Forelimb muscle (tissue), 1 donor: ENCODE measurements at regions not wholly inside any gene's neighbourhood (a gene's known extent, or its start where the extent isn't known, plus 50 kb on each side); places are given as distances from the start of the nearest gene placed in this dataset.

Source experiments
- DNase-seq: peaks from one replicate; pipeline ENCODE4 v3.0.0-alpha.2; 2013; ENCODE audit warnings: low read depth

DNA sequence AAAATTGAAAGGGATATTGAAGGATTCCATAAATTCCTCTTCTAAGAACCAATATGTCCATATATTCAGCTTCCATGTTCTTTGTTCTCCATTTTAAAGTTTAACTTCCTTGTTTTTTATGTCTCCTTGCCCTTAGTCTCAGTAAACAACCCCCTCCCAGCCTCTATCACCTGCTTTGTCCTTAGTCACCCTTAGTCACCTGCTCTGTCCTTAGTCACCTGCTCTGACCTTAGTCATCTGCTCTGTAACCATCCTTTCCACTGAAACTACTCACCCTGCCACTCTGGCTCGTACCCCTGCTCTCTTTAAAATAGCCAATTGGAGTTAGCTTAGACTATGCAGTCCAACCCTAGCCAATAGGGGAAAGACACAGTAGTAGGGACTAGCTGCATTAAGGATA, 136.2 kb upstream of the TMEM106B start:
- no peak for DNase-seq

- DNase-seq, result no peak
Observed at GRCh38 chr7:12080006-12080405, 131.1 kb upstream of the TMEM106B start.

GRCh38 chr7:12085516-12085915, 125.6 kb upstream of the TMEM106B start:
- no peak for DNase-seq

DNA sequence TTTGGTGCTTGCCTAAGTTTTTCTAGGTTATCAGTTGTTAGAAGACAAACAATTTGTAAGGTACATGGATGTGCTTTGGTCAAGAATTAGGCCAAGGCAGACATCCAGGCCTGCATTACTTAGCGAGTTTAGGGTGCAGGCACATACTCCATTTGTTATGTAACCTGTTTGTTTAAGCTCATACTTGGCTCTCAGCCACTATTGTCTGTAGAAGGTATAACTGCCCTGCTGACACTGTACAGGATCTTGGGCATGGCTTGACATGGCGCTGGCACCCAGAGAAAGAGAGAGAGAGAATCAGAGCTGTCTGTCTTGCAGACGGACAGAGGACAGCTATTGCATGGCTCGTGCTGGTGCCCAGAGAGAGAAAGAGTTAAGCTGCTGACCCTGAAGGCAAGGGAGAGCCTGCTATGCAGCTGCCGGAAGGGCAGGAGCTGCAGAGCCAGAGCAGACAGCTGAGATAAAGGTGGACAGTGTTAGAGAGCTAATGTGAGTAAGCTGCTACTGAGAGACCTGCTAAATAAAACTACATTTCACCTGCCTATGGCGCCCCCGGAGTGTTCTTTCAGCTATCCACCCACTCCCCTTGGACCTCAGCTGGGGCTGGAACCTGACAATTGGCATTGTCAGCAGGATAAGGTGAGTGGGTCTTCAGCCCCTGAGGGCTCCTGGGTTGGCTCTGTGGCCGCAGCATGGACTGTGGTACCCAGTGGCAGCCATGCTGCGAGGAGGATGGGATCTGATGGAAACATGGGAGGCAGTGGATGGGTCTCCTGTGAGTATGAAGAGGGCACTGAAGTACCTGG, 120.9 kb upstream of the TMEM106B start:
- DNase-seq, result no peak

- DNase-seq, result no peak
Observed at GRCh38 chr7:12090757-12091221, 120.3 kb upstream of the TMEM106B start.

- no peak for DNase-seq
Observed at GRCh38 chr7:12091231-12091630, 119.9 kb upstream of the TMEM106B start.

GRCh38 chr7:12092499-12093130, 118.5 kb upstream of the TMEM106B start:
- no peak for DNase-seq

GRCh38 chr7:12093365-12093764, 117.7 kb upstream of the TMEM106B start:
- no peak for DNase-seq

DNA sequence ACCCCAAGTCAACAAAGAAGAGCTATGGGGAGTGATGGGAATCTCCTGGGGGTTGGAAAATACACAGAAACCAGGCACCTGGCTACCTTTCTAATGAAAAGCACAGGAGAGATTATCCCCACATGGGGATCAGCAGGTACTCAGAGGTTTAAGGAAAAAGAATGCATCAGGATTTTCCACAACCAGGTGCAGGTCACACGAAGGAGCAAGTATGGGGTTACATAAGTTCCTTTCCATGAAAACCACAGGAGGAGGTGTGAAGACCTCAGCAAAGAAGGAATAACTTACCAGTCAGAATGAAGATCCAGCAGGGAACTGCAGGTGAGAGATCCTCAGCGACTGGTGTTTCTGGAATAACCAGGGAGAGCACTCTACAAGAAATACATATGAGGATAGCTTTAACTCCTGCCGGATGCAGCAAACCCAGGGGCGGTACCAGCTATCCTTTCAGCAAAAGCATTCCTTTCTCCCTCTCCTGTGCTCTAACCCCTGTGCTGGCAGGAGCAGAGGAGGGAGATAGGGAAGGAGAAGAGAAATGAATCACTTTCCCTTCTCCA, 116.7 kb upstream of the TMEM106B start:
- DNase-seq, result no peak

- no peak for DNase-seq
Observed at GRCh38 chr7:12102126-12102525, 109.0 kb upstream of the TMEM106B start.

- DNase-seq, result no peak
Observed at GRCh38 chr7:12102527-12102926, 108.6 kb upstream of the TMEM106B start.

GRCh38 chr7:12103948-12104347, 107.1 kb upstream of the TMEM106B start:
- no peak for DNase-seq

- no peak for DNase-seq
Observed at GRCh38 chr7:12107381-12107780, 103.7 kb upstream of the TMEM106B start.

- no peak for DNase-seq
Observed at GRCh38 chr7:12107841-12108254, 103.2 kb upstream of the TMEM106B start.

GRCh38 chr7:12110425-12110824, 100.7 kb upstream of the TMEM106B start:
- DNase-seq, result no peak

DNA sequence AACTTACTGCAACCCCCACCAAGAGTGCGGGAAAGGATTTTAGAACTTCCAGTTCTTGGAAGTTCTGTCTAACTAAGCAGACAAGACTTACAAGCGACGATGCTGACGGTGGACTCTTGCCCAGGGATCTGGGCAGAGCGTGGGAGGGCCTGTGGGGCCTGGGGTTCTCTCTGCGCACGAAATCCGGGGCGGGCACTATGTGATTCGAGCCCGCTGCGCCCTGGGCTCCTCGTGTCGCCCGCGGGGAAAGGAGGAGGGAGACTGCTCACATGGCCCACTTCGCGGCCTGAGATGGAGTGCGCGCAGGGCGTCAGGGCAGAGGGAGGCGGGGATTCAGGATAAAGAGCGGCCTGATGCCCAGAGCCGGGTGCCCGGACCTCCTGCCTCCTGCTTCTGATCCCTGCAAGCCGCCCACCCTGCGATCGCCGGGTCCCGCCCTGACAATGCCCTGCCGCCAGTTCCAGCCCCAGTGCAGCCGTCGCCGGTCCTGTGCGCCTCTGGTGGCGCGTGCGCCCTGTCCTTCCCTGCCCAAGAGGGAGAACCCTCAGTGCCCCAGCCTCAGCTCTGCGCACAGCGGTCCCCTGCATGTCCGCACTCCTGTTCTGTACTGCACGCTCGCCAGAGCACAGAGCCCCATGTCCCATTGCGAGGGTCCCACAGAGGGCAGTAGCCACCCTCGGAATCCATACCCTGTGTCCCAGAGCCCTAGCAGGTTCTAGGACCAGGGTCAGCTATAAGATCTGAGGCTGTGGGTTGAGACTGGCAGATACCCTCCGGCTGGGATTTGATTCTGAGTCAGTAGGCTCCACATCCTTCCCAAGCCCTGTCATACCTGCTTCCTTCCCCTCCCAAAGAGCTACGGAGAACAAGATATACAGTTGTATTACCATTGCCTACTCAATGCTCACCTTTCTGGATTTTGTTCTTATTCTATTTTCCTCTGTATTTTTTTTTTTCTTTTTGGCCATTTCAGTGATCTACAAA, 99.4 kb upstream of the TMEM106B start:
- no peak for DNase-seq

- no peak for DNase-seq
Observed at GRCh38 chr7:12117170-12117569, 93.9 kb upstream of the TMEM106B start.

GRCh38 chr7:12119620-12120303, 91.3 kb upstream of the TMEM106B start:
- DNase-seq, result no peak

GRCh38 chr7:12120632-12121031, 90.5 kb upstream of the TMEM106B start:
- DNase-seq, result no peak

- no peak for DNase-seq
Observed at GRCh38 chr7:12123172-12123571, 87.9 kb upstream of the TMEM106B start.

DNA sequence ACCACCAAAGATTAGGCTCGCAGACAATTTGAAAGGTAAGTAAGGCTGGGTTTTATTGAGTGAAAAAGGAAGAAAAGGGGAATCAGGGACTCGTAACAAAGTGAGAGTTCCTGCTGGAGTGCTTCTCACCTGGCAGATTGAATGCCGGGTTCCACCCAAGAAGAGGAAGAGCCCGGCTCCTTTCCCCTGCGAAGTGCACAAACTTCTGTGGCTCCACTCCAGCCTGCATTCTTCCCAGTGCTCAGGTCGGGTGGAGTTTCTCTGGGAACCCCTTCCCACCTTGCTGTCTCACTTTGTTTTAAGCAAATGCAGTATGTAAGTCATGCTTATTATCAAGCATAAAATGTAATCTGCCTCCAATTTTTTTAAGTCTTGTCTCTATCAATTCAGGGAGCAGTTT, 87.1 kb upstream of the TMEM106B start:
- DNase-seq, result no peak
